Right lobe of liver (tissue), 6 donors: ENCODE measurements at regions not wholly inside any gene's neighbourhood (a gene's known extent, or its start where the extent isn't known, plus 50 kb on each side); places are given as distances from the start of the nearest gene placed in this dataset.

Experiments used
- ATAC-seq, 4 donors: fragments of 200-7000 bp; cut with Tn5 transposase; one replicate each; pipeline ENCODE4 v1.9.1; 2020; ENCODE audit warnings: mild to moderate bottlenecking in 4 of 4, moderate library complexity in 4 of 4
- DNase-seq, 3 donors: peaks; one replicate each; pipeline ENCODE4 v3.0.0-alpha.2; 2020
- H3K27ac ChIP-seq, 3 donors: fragments of 200-600 bp; one replicate each; pipeline ENCODE4 v1.8.0; 2022
- H3K27me3 ChIP-seq, 2 donors: fragments of 200-600 bp; one replicate each; pipeline ENCODE4 v1.8.0; 2022
- H3K36me3 ChIP-seq, 4 donors: fragments of 200-600 bp; sonication (generic) in 1 of 4; one replicate each; pipeline versions ENCODE4 v1.5.1 to v1.8.0; 2017 to 2022; ENCODE audit warnings: control low read depth in 1 of 4
- H3K4me1 ChIP-seq, 4 donors: fragments of 200-600 bp; sonication (generic) in 1 of 4; one replicate each; pipeline versions ENCODE4 v1.5.1 to v1.8.0; 2017 to 2022; ENCODE audit warnings: control low read depth in 1 of 4
- H3K4me3 ChIP-seq, 3 donors: fragments of 200-600 bp; one replicate each; pipeline ENCODE4 v1.8.0; 2022
- H3K9me3 ChIP-seq, 4 donors: fragments of 200-600 bp; sonication (generic) in 1 of 4; one replicate each; pipeline versions ENCODE4 v1.5.1 to v1.8.0; 2017 to 2022; ENCODE audit warnings: control low read depth in 1 of 4
- CTCF ChIP-seq, 4 donors: fragments of 200-600 bp in 3 of 4; fragments of 450-650 bp in 1 of 4; IDR thresholded peaks; one replicate each; pipeline versions ENCODE4 v1.5.1 to v1.8.0; 2016 to 2022; ENCODE audit warnings: antibody characterized with exemption in 4 of 4, mild to moderate bottlenecking in 2 of 4
- POLR2A ChIP-seq: fragments of 450-650 bp; IDR thresholded peaks from one replicate; pipeline ENCODE4 v1.6.1; 2017; ENCODE audit warnings: antibody characterized with exemption, mild to moderate bottlenecking
- WGBS: methylation state at CpG from one replicate; pipeline ENCODE4 v1.1.6; 2018; ENCODE audit warnings: low coverage, low lambda C conversion rate; ENCODE audit not compliant: insufficient coverage; ENCODE audit errors: missing lambda C conversion rate; 5-methylcytosine and 5-hydroxymethylcytosine counted together
- intact Hi-C, 2 donors: fragments of 100-400 bp; cut with DNase I; formaldehyde crosslinking; loops; one replicate each; pipeline versions ENCODE4 v1.11.2 to v1.14.1; 2022
- donor health status: DM: no; HTN: yes; CAD: no.
- donor health status: DM: no; HTN: no; CAD: no.
- donor health status: DM: no; HTN: no; CAD: no.
- donor health status: DM: no; HTN: yes; CAD: no.
- donor health status: DM: no; HTN: yes; CAD: no.

GRCh38 chr5:60503771-60504170 lies 196.2 kb downstream of the DEPDC1B start:
- Histone ChIP-seq H3K36me3 (no peaks in the 10 kb centered on the region), H3K27ac (no peak overlapping the region), H3K4me3 (no peak overlapping the region), H3K4me1 (no peaks in the 10 kb centered on the region), H3K9me3 (no peaks in the 10 kb centered on the region), H3K27me3 (no peaks in the 10 kb centered on the region)
- no peak for TF ChIP-seq POLR2A
- TF ChIP-seq CTCF (IDR thresholded peaks at IDR 0.05) = no peak
- WGBS = 19% methylated on average over 2 of the region's 2 CpGs
- DNase-seq (no peak), ATAC-seq (no peak)
- intact Hi-C loops = no loop called here

GRCh38 chr5:60497706-60498500 lies 202.1 kb downstream of the DEPDC1B start:
- no peak for TF ChIP-seq CTCF (IDR thresholded peaks at IDR 0.05)
- H3K4me3 ChIP-seq = no peak overlapping the region
- intact Hi-C loops = no loop called here
- no peaks in the 10 kb centered on the region for H3K27me3 ChIP-seq
- ATAC-seq (no peak), DNase-seq (no peak)
- H3K36me3 ChIP-seq = no peaks in the 10 kb centered on the region
- WGBS = 46% methylated on average over 3 of the region's 4 CpGs
- no peaks in the 10 kb centered on the region for H3K4me1 ChIP-seq
- no peak overlapping the region for H3K27ac ChIP-seq
- H3K9me3 ChIP-seq = no peaks in the 10 kb centered on the region

GRCh38 chr5:60495644-60496520 lies 204.1 kb downstream of the DEPDC1B start:
- ATAC-seq = no peak
- Histone ChIP-seq H3K27ac (no peak overlapping the region), H3K4me1 (no peaks in the 10 kb centered on the region), H3K4me3 (no peak overlapping the region), H3K27me3 (no peaks in the 10 kb centered on the region), H3K36me3 (no peaks in the 10 kb centered on the region), H3K9me3 (no peaks in the 10 kb centered on the region)
- intact Hi-C loops = no loop called here
- no peak for DNase-seq
- TF ChIP-seq CTCF (IDR thresholded peaks at IDR 0.05) (no peak), POLR2A (no peak)
- 77% methylated on average over 7 of the region's 7 CpGs for WGBS

- H3K36me3 ChIP-seq = no peaks in the 10 kb centered on the region
- no peak for TF ChIP-seq POLR2A
- TF ChIP-seq CTCF (IDR thresholded peaks at IDR 0.05) = no peak
- intact Hi-C loops = no loop called here
- no peaks in the 10 kb centered on the region for H3K9me3 ChIP-seq
- no peaks in the 10 kb centered on the region for H3K27me3 ChIP-seq
- no peaks in the 10 kb centered on the region for H3K4me1 ChIP-seq
- no peak overlapping the region for H3K4me3 ChIP-seq
- DNase-seq = no peak
- no peak overlapping the region for H3K27ac ChIP-seq
- ATAC-seq = no peak
Measured at GRCh38 chr5:60494635-60495034, 205.3 kb downstream of the DEPDC1B start.
